A673 (cell line): ENCODE measurements at regions not wholly inside any gene's neighbourhood (a gene's known extent, or its start where the extent isn't known, plus 50 kb on each side); places are given as distances from the start of the nearest gene placed in this dataset.

Experiments used
- EZH2 ChIP-seq: fragments of 200-600 bp; sonication (generic); IDR thresholded peaks from 2 replicates; pipeline ENCODE4 v1.6.1; 2017; ENCODE audit warnings: borderline replicate concordance, low read depth, mild to moderate bottlenecking, mixed read lengths, antibody characterized with exemption, low read length; ENCODE audit not compliant: poor library complexity, severe bottlenecking
- TF ChIP-seq, protein P1 (sequence below): fragments of 300-800, 200-600 bp; sonication (generic); conservative IDR thresholded peaks from 2 replicates; pipeline ENCODE4 v1.5.1; 2017; ENCODE audit warnings: low read depth, mild to moderate bottlenecking, antibody characterized with exemption, low read length, moderate library complexity, mixed read lengths

DNA sequence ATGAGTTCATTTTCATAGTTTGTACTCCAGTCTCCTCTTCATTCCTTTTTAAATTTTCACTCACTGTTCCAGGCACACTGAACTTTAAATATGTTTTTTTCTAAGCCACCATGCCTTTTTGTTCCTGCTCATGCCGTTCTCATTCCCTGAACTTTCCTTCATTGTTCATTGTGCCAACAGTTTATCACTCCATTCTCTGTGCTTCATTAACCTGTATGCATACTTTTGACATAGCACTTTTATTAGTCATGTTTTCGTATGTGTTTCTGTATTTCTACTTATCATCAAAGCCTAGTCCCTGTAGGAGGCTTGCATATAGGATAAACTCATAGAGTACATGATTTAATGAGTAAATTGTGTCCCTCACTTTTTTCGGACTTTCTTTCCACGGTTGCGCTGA is 65.3 kb downstream of the PCDH20 start:
- TF ChIP-seq, protein P1, sequence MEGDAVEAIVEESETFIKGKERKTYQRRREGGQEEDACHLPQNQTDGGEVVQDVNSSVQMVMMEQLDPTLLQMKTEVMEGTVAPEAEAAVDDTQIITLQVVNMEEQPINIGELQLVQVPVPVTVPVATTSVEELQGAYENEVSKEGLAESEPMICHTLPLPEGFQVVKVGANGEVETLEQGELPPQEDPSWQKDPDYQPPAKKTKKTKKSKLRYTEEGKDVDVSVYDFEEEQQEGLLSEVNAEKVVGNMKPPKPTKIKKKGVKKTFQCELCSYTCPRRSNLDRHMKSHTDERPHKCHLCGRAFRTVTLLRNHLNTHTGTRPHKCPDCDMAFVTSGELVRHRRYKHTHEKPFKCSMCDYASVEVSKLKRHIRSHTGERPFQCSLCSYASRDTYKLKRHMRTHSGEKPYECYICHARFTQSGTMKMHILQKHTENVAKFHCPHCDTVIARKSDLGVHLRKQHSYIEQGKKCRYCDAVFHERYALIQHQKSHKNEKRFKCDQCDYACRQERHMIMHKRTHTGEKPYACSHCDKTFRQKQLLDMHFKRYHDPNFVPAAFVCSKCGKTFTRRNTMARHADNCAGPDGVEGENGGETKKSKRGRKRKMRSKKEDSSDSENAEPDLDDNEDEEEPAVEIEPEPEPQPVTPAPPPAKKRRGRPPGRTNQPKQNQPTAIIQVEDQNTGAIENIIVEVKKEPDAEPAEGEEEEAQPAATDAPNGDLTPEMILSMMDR, result no peak
- no peak for TF ChIP-seq EZH2
